ENCODE measurements at regions not wholly inside any gene's neighbourhood (a gene's known extent, or its start where the extent isn't known, plus 50 kb on each side); places are given as distances from the start of the nearest gene placed in this dataset.

DNA sequence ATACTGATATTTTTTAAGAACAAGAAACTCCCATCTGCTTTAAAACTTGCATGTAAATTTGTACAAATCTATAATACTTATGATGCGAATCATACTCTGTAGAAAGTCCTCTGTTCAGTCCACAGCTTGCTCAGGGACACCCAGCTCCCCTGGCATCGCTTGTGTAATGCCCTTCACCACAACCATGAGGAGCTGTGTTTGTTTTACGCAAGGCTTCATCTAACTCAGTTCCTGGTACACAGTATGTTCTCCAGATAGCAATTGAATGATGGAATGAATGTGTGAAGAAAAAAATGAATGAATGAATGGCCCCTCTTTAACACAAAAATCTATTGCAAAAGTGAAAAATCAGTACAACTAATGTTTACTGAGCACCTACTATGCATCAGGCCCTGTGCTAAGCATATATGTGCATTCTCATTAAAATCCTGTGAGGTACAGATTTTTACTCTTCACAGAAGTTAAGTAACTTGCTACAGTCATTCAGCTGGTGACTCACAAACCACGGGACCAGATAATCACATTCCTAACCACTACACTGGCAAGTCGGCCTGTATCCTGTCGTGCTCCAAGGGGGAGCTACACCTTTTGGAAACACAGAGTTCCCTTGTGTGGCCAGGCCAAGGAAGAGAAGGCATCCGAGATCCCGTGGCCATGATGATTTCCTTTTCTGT is 58.7 kb upstream of the KDR start:
- TF ChIP-seq, protein P1, sequence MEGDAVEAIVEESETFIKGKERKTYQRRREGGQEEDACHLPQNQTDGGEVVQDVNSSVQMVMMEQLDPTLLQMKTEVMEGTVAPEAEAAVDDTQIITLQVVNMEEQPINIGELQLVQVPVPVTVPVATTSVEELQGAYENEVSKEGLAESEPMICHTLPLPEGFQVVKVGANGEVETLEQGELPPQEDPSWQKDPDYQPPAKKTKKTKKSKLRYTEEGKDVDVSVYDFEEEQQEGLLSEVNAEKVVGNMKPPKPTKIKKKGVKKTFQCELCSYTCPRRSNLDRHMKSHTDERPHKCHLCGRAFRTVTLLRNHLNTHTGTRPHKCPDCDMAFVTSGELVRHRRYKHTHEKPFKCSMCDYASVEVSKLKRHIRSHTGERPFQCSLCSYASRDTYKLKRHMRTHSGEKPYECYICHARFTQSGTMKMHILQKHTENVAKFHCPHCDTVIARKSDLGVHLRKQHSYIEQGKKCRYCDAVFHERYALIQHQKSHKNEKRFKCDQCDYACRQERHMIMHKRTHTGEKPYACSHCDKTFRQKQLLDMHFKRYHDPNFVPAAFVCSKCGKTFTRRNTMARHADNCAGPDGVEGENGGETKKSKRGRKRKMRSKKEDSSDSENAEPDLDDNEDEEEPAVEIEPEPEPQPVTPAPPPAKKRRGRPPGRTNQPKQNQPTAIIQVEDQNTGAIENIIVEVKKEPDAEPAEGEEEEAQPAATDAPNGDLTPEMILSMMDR (IDR thresholded peaks at IDR 0.05; ENCODE audit: borderline replicate concordance, extremely low read depth, low read length, poor library complexity, severe bottlenecking): no peak
- no peak for TF ChIP-seq EZH2 (IDR thresholded peaks at IDR 0.05; ENCODE audit: borderline replicate concordance, low read depth, low read length, severe bottlenecking)
